Breast epithelium (tissue), 3 donors: ENCODE measurements at regions not wholly inside any gene's neighbourhood (a gene's known extent, or its start where the extent isn't known, plus 50 kb on each side); places are given as distances from the start of the nearest gene placed in this dataset.

Source experiments
- POLR2A ChIP-seq: fragments of 450-650 bp; IDR thresholded peaks from one replicate; pipeline ENCODE4 v1.6.1; 2016; ENCODE audit warnings: antibody characterized with exemption, mild to moderate bottlenecking, moderate library complexity
- TF ChIP-seq, protein P1 (sequence below), 3 donors: fragments of 450-650 bp; IDR thresholded peaks; one replicate each; pipeline ENCODE4 v1.5.1; 2016 to 2017; ENCODE audit warnings: antibody characterized with exemption in 3 of 3, mild to moderate bottlenecking in 3 of 3, moderate library complexity in 3 of 3

DNA sequence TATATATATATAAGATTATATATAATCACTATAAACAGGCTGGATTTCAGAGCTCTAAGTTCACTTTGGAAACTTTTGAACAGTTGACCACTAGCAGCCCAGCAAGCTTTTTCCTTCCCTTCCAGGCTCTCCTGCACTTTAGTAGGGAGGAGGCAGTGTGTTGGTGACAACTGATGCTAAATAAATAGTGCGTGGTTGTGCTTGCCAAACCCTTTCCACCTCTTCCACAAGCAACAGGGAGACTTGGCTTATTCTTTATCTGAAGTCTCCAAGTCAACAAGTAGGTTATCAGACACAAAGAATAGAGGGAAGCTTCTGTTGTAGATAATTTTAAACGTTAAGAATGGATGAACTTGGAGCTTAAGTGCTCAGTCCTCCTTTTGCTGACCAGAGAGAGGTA, 408.2 kb upstream of the HNRNPA3 start:
- TF ChIP-seq POLR2A, result no peak
- TF ChIP-seq, protein P1, sequence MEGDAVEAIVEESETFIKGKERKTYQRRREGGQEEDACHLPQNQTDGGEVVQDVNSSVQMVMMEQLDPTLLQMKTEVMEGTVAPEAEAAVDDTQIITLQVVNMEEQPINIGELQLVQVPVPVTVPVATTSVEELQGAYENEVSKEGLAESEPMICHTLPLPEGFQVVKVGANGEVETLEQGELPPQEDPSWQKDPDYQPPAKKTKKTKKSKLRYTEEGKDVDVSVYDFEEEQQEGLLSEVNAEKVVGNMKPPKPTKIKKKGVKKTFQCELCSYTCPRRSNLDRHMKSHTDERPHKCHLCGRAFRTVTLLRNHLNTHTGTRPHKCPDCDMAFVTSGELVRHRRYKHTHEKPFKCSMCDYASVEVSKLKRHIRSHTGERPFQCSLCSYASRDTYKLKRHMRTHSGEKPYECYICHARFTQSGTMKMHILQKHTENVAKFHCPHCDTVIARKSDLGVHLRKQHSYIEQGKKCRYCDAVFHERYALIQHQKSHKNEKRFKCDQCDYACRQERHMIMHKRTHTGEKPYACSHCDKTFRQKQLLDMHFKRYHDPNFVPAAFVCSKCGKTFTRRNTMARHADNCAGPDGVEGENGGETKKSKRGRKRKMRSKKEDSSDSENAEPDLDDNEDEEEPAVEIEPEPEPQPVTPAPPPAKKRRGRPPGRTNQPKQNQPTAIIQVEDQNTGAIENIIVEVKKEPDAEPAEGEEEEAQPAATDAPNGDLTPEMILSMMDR (IDR thresholded peaks at IDR 0.05), result no peak
